ENCODE measurements at regions not wholly inside any gene's neighbourhood (a gene's known extent, or its start where the extent isn't known, plus 50 kb on each side); places are given as distances from the start of the nearest gene placed in this dataset.
"Not testable (repeated sequence)": the region's sequence is repeated elsewhere in the genome, so short reads cannot be mapped to it uniquely, and the experiment has no call there.

DNA sequence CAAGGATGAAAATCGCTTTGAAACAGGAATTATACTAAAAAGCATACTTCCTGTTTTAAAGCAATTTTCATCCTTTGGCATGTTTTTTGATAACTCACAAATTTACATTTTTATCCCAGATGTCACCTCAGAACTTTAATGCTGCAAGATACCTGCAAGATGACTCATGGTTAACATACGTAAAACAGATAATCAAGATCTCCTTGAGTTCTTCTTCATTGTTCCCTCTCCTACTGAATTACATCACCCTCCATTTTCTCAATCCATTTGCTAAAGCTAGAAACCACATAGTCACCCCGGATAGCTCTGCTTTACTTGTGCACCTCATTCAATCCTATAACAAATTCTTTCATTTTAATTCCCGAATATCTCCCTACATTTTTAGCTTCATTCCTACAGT, 1114.2 kb downstream of the PLA2G4A start:
- TF ChIP-seq, protein P1, sequence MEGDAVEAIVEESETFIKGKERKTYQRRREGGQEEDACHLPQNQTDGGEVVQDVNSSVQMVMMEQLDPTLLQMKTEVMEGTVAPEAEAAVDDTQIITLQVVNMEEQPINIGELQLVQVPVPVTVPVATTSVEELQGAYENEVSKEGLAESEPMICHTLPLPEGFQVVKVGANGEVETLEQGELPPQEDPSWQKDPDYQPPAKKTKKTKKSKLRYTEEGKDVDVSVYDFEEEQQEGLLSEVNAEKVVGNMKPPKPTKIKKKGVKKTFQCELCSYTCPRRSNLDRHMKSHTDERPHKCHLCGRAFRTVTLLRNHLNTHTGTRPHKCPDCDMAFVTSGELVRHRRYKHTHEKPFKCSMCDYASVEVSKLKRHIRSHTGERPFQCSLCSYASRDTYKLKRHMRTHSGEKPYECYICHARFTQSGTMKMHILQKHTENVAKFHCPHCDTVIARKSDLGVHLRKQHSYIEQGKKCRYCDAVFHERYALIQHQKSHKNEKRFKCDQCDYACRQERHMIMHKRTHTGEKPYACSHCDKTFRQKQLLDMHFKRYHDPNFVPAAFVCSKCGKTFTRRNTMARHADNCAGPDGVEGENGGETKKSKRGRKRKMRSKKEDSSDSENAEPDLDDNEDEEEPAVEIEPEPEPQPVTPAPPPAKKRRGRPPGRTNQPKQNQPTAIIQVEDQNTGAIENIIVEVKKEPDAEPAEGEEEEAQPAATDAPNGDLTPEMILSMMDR (IDR thresholded peaks at IDR 0.05; ENCODE audit: insufficient read depth, low read length, missing control alignments) = no peak
- H3K4me3 ChIP-seq (ENCODE audit: low read depth, low read length) = no peak overlapping the region
- CTCF ChIA-PET = no interaction called here
- DNase-seq (ENCODE audit: low read depth, low spot score) = no peak
- POLR2A ChIA-PET = no interaction called here

DNA sequence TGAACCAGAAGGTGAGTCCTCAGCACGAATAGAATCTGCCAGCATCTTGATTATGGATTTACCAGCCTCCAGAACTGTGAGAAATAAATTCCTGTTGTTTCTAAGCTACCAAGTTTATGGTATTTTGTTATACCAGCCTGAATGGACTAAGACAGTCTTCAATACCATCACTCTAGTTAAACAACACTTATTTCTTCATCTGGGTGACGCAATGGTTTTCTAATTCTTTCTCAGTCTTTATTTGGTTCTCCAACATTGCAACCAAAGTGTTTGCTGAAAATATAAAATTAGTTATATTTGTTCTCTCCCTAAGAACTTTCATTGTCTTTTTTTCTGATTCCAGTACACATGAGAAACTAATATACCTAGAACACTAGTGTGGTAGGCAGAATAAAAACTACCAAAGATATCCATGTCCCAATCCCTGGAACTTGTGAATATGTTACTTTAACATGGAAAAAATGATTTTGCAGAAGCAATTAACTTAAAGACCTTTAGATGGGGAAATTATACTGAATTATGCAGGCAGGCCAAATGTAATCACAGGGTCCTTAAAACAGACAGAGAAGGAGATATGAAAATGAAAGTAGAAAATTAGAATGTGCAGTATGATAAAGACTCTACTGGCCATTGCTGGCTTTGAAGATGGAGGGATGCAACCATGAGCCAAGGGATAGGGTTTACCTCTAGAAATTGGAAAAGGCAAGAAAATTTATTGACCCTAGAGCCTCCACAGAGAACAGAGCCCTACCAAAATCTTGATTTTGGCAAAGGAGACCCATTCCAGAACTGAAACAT, 1115.1 kb downstream of the PLA2G4A start:
- ChIA-PET POLR2A (no interaction called here), CTCF (no interaction called here)
- DNase-seq (ENCODE audit: low read depth, low spot score) = no peak
- TF ChIP-seq, protein P1 (IDR thresholded peaks at IDR 0.05; ENCODE audit: insufficient read depth, low read length, missing control alignments) = no peak
- H3K4me3 ChIP-seq (ENCODE audit: low read depth, low read length) = no peak overlapping the region

DNA sequence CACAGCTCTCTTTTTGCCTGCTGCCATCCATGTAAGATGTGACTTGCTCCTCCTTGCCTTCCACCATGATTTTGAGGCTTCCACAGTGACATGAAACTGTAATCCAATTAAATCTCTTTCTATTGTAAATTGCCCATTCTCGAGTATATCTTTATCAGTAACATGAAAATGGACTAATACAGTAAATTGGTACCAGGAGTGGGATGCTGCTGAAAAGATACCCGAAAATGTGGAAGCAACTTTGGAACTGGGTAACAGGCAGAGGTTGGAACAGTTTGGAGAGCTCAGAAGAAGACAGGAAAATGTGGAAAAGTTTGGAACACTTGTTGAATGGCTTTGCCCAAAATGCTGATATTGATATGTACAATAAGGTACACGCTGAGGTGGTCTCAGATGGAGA, 1117.9 kb downstream of the PLA2G4A start:
- POLR2A ChIA-PET; CTCF ChIA-PET; DNase-seq (ENCODE audit: low read depth, low spot score); H3K4me3 ChIP-seq (ENCODE audit: low read depth, low read length): not testable (repeated sequence)

DNA sequence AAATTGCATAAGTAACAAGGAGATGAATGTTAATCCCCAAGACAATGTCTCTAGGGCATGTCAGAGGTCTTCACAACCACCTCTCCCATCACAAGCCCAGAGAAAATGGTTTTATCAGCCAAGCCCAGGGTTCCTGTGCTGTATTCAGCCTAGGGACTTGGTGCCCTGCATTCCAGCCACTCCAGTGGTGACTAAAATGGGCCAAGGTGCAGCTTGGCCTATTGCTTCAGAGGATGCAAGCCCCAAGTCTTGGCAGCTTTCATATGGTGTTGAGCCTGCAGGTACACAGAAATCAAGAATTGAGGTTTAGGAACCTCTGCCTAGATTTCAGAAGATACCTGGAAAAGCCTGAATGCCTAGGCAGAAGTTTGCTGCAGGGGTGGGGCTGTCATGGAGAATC, 1118.6 kb downstream of the PLA2G4A start:
- no peak for DNase-seq (ENCODE audit: low read depth, low spot score)
- ChIA-PET POLR2A (no interaction called here), CTCF (no interaction called here)
- H3K4me3 ChIP-seq (ENCODE audit: low read depth, low read length) = no peak overlapping the region
- TF ChIP-seq, protein P1 (IDR thresholded peaks at IDR 0.05; ENCODE audit: insufficient read depth, low read length, missing control alignments) = no peak

DNA sequence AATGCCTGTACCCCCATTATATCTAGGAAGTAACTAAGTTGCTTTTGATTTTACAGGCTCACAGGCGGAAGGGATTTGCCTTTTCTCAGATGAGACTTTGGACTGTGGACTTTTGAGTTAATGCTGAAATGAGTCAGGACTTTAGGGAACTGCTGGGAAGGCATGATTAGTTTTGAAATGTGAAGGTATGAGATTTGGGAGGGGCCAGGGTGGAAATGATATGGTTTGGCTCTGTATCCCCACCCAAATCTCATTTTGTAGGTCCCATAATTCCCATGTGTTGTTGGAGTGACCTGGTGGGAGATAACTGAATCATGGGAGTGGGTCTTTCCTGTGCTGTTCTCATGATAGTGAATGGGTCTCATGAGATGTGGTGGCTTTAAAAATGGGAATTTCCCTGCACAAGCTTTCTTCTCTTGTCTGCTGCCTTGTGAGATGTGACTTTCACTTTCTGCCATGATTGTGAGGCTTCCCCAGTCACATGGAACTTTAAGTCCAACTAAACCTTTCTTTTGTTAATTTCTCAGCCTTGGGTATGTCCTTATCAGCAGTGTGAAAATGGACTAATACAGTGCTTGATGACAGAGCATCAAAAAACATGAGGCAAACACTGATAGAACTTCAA, 1119.5 kb downstream of the PLA2G4A start:
- CTCF ChIA-PET = no interaction called here

DNA sequence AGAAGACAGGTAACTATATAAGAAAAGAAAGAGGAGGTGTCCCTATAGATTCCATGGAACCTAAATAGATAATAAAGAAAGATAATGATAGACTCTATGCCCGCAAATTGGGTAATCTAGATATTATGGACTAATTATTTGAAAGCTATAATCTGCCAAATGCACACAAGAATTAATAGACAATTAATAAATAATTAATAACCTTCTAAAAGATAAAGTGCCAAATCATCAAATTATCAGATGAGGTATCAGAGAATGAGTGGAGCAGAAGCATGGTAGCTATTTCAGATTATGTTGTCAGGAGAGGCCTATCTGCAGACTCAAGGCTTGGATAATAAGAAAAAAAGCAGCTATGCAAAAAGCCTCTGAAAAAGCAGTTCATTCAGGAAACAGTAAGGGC, 1120.8 kb downstream of the PLA2G4A start:
- TF ChIP-seq, protein P1 (IDR thresholded peaks at IDR 0.05; ENCODE audit: insufficient read depth, low read length, missing control alignments) = no peak
- CTCF ChIA-PET = no interaction called here

More for the DNA sequence above, 1119.5 kb downstream of the PLA2G4A start:
- TF ChIP-seq, protein P1 (IDR thresholded peaks at IDR 0.05; ENCODE audit: insufficient read depth, low read length, missing control alignments) = no peak
- no peak for DNase-seq (ENCODE audit: low read depth, low spot score)
- POLR2A ChIA-PET = no interaction called here
- H3K4me3 ChIP-seq (ENCODE audit: low read depth, low read length) = no peak overlapping the region

DNA sequence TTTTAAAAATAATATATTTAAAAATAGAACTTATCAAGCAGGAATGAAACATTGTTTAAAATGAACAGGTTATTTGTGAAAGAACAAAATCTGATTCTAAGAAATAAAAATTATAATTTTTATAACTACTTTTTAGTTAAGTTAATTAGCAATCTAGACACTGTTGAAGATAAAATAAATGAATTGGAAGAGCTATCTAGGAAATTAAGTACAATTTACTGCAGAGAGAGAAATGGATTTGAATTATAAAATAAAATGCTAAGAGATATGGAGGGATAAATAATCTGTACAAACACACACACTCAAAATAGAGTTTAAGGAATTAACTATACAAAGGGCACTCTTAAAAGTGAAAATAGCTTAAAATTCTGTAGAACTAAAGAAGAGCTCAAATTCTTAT, 1123.1 kb downstream of the PLA2G4A start:
- POLR2A ChIA-PET = no interaction called here
- CTCF ChIA-PET = no interaction called here
- no peak for DNase-seq (ENCODE audit: low read depth, low spot score)
- no peak overlapping the region for H3K4me3 ChIP-seq (ENCODE audit: low read depth, low read length)
- TF ChIP-seq, protein P1 (IDR thresholded peaks at IDR 0.05; ENCODE audit: insufficient read depth, low read length, missing control alignments) = no peak

More for the DNA sequence above, 1120.8 kb downstream of the PLA2G4A start:
- no peak overlapping the region for H3K4me3 ChIP-seq (ENCODE audit: low read depth, low read length)
- POLR2A ChIA-PET = no interaction called here
- no peak for DNase-seq (ENCODE audit: low read depth, low spot score)
